IPS-20b (cell line): ENCODE measurements at regions not wholly inside any gene's neighbourhood (a gene's known extent, or its start where the extent isn't known, plus 50 kb on each side); places are given as distances from the start of the nearest gene placed in this dataset.
A peak's percentile ranks its signal among the peaks of the same experiment; 100 is the strongest.
"Not testable (repeated sequence)": the region's sequence is repeated elsewhere in the genome, so short reads cannot be mapped to it uniquely, and the experiment has no call there.

Source experiments
- H3K27ac ChIP-seq: one replicate; pipeline ENCODE4 v1.5.1; 2013; ENCODE audit warnings: low read length
- H3K27me3 ChIP-seq: 2 replicates; pipeline ENCODE4 v1.6.1; 2013; ENCODE audit warnings: mild to moderate bottlenecking, low read length, inconsistent platforms; ENCODE audit not compliant: insufficient read depth
- H3K36me3 ChIP-seq: 2 replicates; pipeline ENCODE4 v1.6.1; 2013; ENCODE audit warnings: low read depth, mild to moderate bottlenecking, inconsistent platforms, low read length, moderate library complexity; ENCODE audit not compliant: insufficient read depth
- H3K4me1 ChIP-seq: 2 replicates; pipeline ENCODE4 v1.6.1; 2013; ENCODE audit warnings: mild to moderate bottlenecking, control low read depth, inconsistent platforms, low read length, moderate library complexity; ENCODE audit not compliant: insufficient read depth
- H3K4me3 ChIP-seq: 2 replicates; pipeline ENCODE4 v1.5.1; 2013; ENCODE audit warnings: mild to moderate bottlenecking, low read length, inconsistent platforms
- H3K9ac ChIP-seq: 2 replicates; pipeline ENCODE4 v1.6.1; 2013; ENCODE audit warnings: low read depth, mild to moderate bottlenecking, inconsistent platforms, low read length, moderate library complexity
- H3K9me3 ChIP-seq: 2 replicates; pipeline ENCODE4 v1.6.1; 2013; ENCODE audit warnings: mild to moderate bottlenecking, low read depth, low read length, inconsistent platforms; ENCODE audit not compliant: insufficient read depth

DNA sequence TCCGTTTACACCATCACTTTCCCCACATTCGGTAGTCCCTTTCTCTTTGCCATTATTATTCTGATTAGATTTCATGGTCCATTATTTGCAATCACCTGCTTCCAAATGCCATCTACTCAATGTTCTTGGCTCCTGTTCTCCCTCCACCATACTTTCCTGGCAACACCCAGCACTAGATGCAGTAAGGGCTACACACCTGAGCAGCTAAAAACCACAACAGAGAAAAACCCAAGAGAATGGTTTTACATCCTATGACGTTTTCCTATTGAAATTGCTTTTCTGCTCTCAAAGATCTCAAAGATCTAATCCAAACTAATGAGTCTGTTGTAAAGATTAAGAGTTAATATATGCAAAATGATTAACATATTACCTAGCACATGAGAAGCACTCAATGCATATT lies 441.3 kb downstream of the SHISA9 start:
- H3K4me3 ChIP-seq = no peak overlapping the region
- H3K9me3 ChIP-seq = no peaks in the 10 kb centered on the region
- no peaks in the 10 kb centered on the region for H3K4me1 ChIP-seq
- H3K36me3 ChIP-seq = no peaks in the 10 kb centered on the region
- H3K27me3 ChIP-seq = no peaks in the 10 kb centered on the region
- H3K27ac ChIP-seq = no peak overlapping the region
- H3K9ac ChIP-seq = no peak overlapping the region

GRCh38 chr16:13344001-13344400 lies 442.6 kb downstream of the SHISA9 start:
- no peaks in the 10 kb centered on the region for H3K4me1 ChIP-seq
- no peaks in the 10 kb centered on the region for H3K36me3 ChIP-seq
- H3K27me3 ChIP-seq = no peaks in the 10 kb centered on the region
- H3K27ac ChIP-seq = no peak overlapping the region
- no peak overlapping the region for H3K9ac ChIP-seq
- no peak overlapping the region for H3K4me3 ChIP-seq
- no peaks in the 10 kb centered on the region for H3K9me3 ChIP-seq

- H3K4me1 ChIP-seq = peaks cover 12% of the 10 kb centered on the region
- peaks cover 16% of the 10 kb centered on the region; the same call in 1 of the 2 replicates for H3K36me3 ChIP-seq
- H3K9me3 ChIP-seq = no peaks in the 10 kb centered on the region
Measured at GRCh38 chr16:13348416-13348815, 447.0 kb downstream of the SHISA9 start.

DNA sequence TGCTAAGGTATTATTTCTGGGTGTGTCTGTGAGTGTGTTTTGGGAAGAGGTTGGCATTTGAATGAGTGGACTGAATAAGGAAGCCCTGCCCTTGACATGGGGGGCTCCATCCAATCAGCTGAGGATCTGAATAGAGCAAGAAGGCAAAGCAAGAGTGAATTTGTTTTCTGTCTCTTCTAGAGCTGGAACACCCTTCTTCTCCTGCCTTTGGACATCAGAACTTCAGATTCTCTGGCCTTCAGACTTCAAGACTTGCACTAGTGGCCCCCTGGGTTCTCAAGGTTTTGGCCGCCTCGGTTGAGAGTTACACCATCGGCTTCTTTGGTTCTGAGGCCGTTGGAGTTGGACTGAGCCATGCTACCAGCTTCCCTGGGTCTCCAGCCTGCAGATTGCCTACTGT lies 448.6 kb downstream of the SHISA9 start:
- Histone ChIP-seq H3K36me3 (peaks cover 16% of the 10 kb centered on the region; the same call in 1 of the 2 replicates), H3K9ac (no peak overlapping the region), H3K9me3 (no peaks in the 10 kb centered on the region), H3K4me1 (peaks cover 12% of the 10 kb centered on the region), H3K4me3 (no peak overlapping the region), H3K27ac (no peak overlapping the region), H3K27me3 (no peaks in the 10 kb centered on the region)

More at GRCh38 chr16:13348416-13348815, 447.0 kb downstream of the SHISA9 start:
- Histone ChIP-seq H3K4me3 (no peak overlapping the region), H3K9ac (no peak overlapping the region), H3K27me3 (no peaks in the 10 kb centered on the region), H3K27ac (no peak overlapping the region)

DNA sequence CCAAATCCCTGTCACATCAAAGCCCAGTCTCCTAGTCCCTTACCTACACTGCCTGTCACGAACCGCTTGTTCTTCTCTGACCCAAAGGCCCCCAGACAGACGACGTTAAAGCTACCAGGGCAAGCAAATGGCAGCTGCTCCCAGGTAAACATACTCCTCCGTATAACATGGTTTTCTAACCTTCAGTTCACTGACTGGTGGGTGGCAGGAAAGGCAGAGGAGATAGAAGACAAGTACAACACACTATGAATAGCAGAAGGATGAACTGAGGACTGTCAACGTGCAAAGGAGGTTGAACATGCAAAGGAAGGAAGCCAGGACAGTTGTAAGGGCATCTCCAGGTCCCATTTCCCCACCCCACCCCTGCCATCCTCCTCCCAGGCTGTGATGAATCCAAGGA lies 449.8 kb downstream of the SHISA9 start:
- peak overlapping the region; percentile 70 for H3K27ac ChIP-seq
- H3K9ac ChIP-seq = no peak overlapping the region; the same call in 1 of the 2 replicates
- no peak overlapping the region for H3K4me3 ChIP-seq

GRCh38 chr16:13351601-13352217 lies 450.3 kb downstream of the SHISA9 start:
- H3K27ac ChIP-seq = peak overlapping the region; percentile 70

More for the DNA sequence above, 449.8 kb downstream of the SHISA9 start:
- H3K27me3 ChIP-seq = no peaks in the 10 kb centered on the region
- H3K36me3 ChIP-seq = peaks cover 16% of the 10 kb centered on the region; the same call in 1 of the 2 replicates
- peaks cover 12% of the 10 kb centered on the region for H3K4me1 ChIP-seq
- no peaks in the 10 kb centered on the region for H3K9me3 ChIP-seq

GRCh38 chr16:13352796-13353195 lies 451.4 kb downstream of the SHISA9 start:
- not testable (repeated sequence) for H3K9me3 ChIP-seq, H3K9ac ChIP-seq, H3K27ac ChIP-seq

More at GRCh38 chr16:13351601-13352217, 450.3 kb downstream of the SHISA9 start:
- Histone ChIP-seq H3K9ac (peak overlapping the region; percentile 70; the same call in 1 of the 2 replicates), H3K27me3 (no peaks in the 10 kb centered on the region), H3K36me3 (peaks cover 16% of the 10 kb centered on the region; the same call in 1 of the 2 replicates), H3K4me3 (peak overlapping the region; percentile 25; the same call in 1 of the 2 replicates), H3K9me3 (no peaks in the 10 kb centered on the region), H3K4me1 (peaks cover 12% of the 10 kb centered on the region)

GRCh38 chr16:13357842-13358241 lies 456.4 kb downstream of the SHISA9 start:
- H3K27me3 ChIP-seq, H3K9ac ChIP-seq, H3K36me3 ChIP-seq, H3K9me3 ChIP-seq, H3K4me1 ChIP-seq: not testable (repeated sequence)
- Histone ChIP-seq H3K27ac (peak overlapping the region; percentile 3), H3K4me3 (peak overlapping the region; percentile 12; the same call in 1 of the 2 replicates)

More at GRCh38 chr16:13352796-13353195, 451.4 kb downstream of the SHISA9 start:
- H3K27me3 ChIP-seq, H3K4me3 ChIP-seq: not testable (repeated sequence)
- H3K36me3 ChIP-seq = peaks cover 16% of the 10 kb centered on the region; the same call in 1 of the 2 replicates
- peaks cover 12% of the 10 kb centered on the region for H3K4me1 ChIP-seq

- Histone ChIP-seq H3K4me1 (peaks cover 5% of the 10 kb centered on the region; the same call in 1 of the 2 replicates), H3K27ac (no peak overlapping the region), H3K4me3 (no peak overlapping the region), H3K27me3 (no peaks in the 10 kb centered on the region), H3K36me3 (no peaks in the 10 kb centered on the region), H3K9me3 (no peaks in the 10 kb centered on the region), H3K9ac (no peak overlapping the region)
Measured at GRCh38 chr16:13359835-13360234, 458.4 kb downstream of the SHISA9 start.

DNA sequence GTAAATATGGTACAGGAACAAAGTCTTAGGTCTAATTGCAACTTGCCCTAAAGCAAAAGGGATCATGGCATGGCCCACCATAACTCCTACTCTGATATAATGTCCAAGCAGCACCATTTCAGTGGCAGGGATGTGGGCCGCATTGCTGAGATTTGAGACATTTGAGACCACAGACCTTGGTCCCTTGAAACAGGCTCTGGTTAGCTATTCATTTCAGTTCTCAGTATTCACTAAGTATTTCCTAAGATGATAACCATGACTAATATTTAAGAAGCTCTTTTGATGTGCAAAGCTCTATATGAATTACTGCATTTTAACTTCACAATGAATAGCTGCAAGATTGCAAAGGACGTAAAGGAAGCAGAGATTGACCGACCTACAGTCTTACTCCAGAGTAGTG lies 471.0 kb downstream of the SHISA9 start:
- Histone ChIP-seq H3K27me3 (no peaks in the 10 kb centered on the region), H3K9me3 (no peaks in the 10 kb centered on the region; the same call in 1 of the 2 replicates), H3K36me3 (no peaks in the 10 kb centered on the region), H3K27ac (no peak overlapping the region), H3K9ac (no peak overlapping the region), H3K4me3 (no peak overlapping the region), H3K4me1 (no peaks in the 10 kb centered on the region)

- Histone ChIP-seq H3K27me3 (no peaks in the 10 kb centered on the region), H3K9ac (no peak overlapping the region), H3K36me3 (no peaks in the 10 kb centered on the region), H3K9me3 (no peaks in the 10 kb centered on the region; the same call in 1 of the 2 replicates), H3K4me1 (no peaks in the 10 kb centered on the region), H3K4me3 (no peak overlapping the region), H3K27ac (no peak overlapping the region)
Measured at GRCh38 chr16:13376174-13376573, 474.8 kb downstream of the SHISA9 start.

- Histone ChIP-seq H3K4me3 (no peak overlapping the region), H3K27ac (no peak overlapping the region), H3K9ac (no peak overlapping the region), H3K9me3 (no peaks in the 10 kb centered on the region; the same call in 1 of the 2 replicates), H3K4me1 (no peaks in the 10 kb centered on the region), H3K36me3 (no peaks in the 10 kb centered on the region), H3K27me3 (no peaks in the 10 kb centered on the region)
Measured at GRCh38 chr16:13377143-13377542, 475.7 kb downstream of the SHISA9 start.
